Kidney glomerular epithelial cell (primary cell): ENCODE measurements at regions not wholly inside any gene's neighbourhood (a gene's known extent, or its start where the extent isn't known, plus 50 kb on each side); places are given as distances from the start of the nearest gene placed in this dataset.
"Not testable (repeated sequence)": the region's sequence is repeated elsewhere in the genome, so short reads cannot be mapped to it uniquely, and the experiment has no call there.

Experiments
- DNase-seq: peaks from one replicate; lab custom pipeline; 2025; lab: John Stamatoyannopoulos, UW

DNA sequence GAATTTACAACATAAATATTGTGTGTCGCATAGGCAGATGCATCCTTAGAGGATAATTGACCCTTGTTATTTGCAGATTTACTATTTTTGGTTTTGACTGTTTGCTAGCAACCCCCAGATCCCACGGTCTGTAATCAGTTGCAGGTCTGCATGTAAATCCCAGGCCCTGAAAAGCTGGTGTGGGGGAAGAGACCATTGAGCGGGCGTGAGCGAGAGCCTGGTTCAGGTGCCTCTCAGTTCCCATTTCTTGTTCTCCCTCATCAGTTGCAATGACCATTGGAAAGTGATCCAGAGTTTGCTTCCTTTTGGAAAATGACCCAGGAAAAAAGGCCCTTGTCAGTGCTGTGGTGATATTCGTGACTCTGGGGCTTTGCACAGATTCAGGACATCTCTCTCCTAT, 238.9 kb downstream of the UACA start:
- no peak for DNase-seq

DNA sequence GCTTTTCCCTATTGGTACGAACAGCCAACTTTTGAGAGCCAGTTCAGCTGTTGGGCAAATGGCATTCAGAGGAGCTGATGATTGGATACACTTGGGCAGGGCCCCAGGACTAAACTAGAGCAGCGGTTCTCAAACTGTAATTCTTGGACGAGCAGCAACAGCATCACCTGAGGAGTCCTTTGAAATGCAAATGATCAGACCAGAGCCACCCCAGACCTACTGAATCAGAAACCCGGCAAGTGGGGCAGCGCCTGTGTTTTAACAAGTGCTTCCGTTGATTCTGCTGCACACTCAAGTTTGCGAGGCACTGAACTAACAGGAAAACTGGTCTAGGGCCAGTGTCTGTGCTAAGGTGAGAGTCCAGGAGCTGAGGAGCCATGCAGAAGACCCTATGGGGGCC, 239.7 kb downstream of the UACA start:
- no peak for DNase-seq

DNA sequence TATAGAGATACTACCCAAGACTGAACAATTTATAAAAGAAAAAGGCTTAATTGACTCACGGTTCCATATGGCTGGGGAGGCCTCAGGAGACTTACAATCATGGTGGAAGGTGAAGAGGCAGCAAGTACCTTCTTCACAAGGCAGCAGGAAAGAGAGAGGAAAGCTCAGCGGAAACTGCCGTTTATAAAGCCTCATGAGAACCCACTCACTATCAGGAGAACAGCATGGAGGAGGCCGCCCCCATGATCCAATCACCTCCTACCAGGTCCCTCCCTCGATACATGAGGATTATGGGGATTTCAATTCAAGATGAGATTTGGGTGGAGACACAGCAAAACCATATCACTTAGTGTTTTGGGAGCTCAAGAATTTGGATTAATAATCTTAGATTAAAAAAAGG, 240.2 kb downstream of the UACA start:
- DNase-seq, result no peak

DNA sequence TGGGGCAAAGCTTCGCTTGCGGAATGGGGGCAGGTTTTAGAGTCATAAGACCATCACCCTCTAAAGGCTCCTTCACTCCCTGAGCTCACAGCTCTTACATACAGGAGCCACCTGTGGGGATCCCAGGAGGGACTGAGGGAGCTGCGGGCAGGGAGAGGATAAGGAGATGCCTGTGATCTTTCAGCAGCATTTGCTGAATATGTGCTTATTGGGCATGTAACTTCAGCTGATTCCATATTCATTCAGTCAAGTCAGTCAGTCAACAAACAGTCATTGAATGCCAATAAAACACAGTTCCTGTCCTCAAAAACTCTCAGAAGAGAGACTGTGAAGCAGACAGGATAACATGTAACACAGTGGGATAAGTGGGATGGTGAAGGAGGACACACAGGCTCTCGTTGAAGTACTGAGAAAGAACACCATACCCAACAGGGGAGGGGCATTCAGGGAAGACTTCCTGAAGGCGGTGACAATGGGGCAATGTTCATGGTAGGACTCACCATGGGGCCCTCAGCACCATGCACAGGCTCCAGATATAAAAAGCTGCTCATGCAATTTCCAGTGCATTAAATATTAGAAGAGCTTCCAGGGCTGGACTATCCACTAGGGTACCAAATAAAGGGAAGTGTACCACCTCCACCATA, 240.9 kb downstream of the UACA start:
- no peak for DNase-seq

DNA sequence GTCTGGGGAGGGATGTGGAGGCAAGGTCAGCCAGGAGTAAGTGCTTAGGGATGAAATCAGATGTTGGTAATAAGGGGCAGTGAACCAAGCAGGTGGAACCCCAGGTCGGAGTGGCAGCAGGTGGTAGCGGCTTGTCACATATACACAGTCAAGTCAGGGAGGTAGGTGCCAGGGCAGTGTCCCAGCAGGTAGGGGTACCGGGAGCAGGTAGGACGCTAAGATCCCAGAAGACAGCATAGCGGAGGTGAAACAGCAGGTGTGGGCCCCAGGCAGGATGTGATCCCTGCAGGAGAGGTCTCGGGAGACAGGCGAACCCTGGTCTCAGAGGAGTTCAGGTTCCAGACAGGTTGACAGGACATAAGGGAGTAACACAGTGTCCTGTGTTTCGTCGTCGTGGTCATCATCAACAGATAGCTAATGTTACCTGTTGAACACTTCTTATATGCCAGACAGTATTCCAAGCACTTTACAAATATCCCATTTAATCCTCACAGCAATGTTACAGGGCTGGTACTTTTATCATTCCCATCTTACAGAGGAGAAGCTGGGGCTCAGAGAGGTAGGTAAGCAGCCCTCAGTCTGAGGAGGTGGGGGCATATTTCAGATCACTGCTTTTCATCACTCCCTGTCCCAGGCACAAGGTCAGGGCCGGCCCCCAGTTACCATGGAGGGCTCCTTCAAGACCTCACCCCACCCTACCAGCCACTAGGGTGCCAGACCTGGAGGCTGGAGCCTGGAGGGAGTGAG, 241.6 kb downstream of the UACA start:
- DNase-seq, result no peak

DNA sequence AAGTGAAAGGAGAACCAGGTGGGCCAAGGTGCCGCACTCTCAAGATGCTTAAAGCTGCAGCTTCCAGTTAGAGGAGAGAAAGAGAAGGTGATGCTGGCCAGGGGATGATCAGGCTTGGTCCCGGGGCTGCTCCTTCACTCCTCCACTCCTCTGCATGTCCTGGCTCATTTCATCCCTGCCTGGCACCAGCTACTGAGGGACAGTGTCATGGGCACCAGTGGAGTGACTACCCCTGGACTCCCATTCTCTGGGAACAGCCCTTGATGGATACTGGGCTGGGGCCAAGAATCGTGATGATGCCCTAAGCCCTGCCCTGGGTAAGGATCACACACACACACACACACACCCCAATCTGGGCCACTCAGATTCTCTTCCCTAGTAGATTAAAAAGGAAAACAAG, 243.7 kb downstream of the UACA start:
- no peak for DNase-seq

DNA sequence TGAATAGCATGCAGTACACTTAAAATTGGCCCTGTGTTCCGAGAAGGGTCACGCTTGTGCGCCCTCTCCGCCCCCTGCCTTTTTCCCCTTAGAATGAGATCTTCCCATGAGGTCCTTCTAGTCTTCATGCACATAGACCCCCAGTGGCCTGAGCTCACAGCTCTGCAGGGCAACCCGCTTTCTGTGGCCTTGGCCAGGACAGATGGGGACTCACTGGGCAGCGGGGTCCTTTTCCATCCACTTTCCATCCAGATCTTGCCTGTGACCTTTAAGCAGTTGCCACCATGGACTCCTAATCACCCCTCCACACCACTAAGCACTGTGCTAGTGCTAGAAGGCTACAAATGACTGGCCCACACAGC, 244.4 kb downstream of the UACA start:
- DNase-seq, result no peak

DNA sequence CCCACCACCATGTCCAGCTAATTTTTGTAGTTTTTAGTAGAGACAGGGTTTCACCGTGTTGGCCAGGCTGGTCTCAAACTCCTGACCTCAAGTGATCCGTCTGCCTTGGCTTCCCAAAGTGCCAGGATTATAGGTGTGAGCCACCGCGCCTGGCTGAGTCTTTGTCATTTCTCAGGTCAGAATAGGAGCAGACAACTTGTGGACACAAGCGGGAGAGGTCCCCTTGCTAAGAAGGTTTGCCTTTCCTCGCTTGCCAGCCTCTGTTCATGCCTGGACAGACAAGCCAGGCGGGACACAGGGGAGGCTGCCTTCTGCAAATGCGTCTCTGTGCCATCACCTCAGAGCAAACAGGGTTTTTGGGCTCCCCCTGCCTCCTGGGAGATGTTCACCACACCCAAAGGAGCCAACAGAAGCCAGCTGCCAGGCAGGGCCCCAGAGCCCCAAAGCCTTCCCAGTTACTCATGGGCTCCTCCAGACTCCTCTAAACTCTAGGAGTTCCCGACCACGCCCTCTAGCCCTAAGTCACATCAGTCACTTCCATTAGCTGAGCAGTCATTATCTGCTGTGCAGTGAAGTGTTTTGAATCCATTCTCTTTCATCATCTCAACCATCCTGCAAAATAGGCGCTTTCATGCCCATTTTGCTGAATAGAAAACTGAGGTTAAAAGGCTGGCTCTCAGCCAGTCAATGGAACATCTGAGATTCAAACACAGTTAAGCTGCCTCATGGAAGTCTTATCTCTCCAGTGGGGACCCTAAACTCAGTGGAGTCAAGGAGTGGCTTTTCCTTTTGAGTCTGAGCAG, 245.0 kb downstream of the UACA start:
- DNase-seq, result no peak

DNA sequence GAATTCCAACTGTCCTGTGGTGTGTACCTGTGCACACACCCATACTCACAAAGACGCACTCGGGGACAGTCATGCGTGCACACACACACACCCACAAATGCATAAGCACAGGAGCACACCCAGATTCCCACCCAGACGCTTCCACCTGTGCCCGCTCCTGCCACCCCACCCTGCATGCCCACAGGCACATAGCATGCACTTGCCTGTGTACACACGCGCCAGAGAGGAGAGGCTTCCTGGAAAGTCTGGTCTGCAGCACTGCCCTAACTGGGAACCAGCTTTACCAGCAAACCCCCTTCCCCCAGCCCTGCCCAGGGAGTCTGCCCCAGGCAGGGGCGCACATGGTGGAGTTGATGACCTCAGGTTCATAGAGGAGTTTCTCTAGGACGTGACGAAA, 246.2 kb downstream of the UACA start:
- DNase-seq, result no peak

DNA sequence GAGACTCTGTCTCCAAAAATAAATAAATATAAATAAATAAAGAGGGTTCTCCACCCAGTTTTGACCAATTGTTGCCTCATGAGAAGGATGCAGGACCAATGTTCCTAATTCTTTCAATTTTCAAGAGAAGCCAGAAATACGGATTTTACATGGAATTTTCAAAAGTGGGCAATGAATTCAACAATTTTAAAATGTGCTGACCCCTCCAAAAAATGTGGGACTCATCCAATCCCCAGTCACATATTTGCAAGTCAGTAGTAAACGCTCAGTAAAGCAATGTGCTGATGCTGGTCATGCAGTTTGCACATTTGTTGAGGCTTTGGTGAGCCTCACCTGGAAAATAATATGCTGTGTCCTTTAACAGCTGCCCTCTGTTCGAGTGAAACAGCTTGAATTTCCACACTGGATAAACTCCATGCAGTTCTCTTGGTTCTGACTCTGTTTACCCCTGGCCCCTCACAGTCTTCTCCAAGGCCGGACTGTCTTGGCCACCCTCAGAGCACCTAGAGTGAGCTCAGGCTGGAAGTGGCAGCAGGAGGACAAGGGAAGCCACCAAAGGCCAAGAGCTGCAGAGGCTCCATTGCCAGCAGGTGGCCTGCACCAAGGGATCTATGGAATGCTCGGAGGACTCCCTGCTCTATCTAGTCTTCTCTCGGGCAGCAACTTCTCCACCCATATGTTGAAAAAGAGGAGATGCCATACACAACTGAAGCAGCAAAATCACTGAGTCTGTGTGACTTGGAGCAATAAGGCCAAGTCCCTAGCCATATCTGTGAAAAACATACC, 246.8 kb downstream of the UACA start:
- DNase-seq, result no peak

DNA sequence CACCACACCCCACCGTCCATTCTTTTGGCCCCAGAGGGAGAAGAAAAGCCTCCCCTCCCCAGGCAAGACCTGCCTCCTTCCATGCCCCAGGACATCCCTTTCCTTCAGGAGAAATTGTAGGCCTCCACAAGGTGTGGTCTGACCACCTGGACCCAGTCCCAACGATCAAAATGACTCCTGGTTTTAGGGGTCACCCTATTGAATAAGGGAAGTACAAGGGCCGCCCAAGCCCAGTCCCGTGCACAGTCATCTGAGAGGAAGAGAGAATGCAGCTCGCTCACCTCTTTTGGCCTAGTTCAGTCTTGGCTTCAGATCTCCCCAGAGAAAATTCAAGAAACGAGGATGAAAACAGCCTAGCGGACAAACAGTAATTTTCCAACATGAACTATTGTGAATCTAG, 249.1 kb downstream of the UACA start:
- no peak for DNase-seq

DNA sequence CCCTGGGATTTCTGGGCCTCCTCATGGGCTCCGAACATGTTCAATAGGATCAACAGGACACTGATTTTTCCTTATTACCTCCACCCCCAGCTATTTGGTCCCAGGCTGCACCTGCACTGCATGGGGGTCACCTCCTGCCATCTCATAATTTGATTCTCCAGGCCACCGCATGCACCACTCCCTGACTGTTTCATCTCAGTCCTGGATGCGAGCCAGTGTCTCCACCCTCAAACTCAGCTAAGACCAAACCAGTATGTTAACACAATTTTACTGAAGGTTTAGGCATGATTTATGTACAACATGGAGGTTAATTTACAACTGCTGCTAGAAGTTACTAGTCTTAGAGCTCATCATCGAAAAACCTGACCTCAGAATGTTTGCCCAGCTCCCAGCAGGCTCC, 249.5 kb downstream of the UACA start:
- DNase-seq, result no peak

DNA sequence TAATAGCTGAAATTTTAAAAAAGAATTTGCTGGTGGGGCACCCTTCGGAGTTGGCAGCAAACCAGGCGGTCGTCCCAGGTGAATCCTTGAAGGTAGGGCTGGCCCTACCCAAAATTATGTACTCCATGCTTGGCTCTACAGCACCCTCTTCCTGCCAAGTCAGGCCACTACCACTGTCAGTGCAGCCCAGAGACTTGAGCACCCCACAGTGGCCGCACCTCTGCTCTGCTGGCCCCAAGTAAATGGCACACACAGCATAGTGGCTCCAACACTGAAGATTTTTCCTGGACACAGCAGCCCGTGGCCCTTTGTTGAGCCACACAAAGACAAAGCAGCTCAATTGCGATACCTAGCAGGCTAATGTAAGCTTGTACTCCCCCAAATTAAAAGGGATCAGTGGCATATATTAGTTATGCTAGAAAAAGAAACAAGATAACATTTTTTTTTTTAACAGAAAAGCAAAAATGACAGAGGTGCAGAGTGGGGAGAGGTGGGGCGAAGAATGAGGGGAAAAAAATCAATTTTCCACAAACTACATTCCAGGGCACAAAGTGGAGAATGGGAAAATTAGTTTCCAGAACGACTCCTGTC, 250.5 kb downstream of the UACA start:
- DNase-seq, result peak; percentile 15

DNA sequence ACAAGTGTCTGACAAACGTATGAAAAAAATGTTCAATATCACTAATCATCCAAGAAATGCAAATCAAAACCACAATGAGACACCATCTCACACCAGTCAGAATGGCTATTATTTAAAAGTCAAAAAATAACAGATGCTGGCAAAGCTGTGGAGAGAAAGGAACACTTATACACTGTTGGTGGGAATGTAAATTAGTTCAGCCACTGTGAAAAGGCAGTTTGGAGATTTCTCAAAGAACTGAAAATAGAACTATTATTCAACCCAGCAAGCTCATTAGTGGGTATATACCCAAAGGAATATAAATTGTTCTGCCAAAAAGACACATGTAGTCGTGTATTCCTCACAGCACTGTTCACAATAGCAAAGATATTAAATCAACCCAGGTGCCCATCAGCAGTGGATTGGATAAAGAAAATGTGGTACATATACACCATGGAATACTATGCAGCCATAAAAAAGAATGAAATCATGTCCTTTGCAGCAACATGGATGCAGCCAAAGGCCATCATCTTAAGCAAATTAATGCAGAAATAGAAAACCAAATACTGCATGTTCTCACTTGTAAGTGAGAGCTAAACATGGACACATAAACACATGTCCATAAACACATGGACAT, 251.3 kb downstream of the UACA start:
- not testable (repeated sequence) for DNase-seq

DNA sequence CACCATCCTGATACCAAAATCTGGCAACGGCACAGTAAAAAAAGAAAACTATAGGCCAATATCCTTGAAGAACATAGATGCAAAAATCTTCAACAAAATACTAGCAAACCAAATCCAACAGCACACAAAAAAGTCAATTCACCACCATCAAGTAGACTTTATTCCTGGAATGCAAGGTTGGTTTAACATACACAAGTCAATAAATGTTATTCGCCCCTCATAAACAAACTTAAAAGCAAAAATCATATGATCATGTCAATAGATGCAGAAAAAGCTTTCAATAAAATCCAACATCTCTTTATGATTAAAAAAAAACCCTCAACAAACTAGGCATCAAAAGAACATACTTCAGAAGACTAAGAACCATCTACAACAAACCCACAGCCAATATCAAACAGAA, 252.9 kb downstream of the UACA start:
- DNase-seq, result no peak

DNA sequence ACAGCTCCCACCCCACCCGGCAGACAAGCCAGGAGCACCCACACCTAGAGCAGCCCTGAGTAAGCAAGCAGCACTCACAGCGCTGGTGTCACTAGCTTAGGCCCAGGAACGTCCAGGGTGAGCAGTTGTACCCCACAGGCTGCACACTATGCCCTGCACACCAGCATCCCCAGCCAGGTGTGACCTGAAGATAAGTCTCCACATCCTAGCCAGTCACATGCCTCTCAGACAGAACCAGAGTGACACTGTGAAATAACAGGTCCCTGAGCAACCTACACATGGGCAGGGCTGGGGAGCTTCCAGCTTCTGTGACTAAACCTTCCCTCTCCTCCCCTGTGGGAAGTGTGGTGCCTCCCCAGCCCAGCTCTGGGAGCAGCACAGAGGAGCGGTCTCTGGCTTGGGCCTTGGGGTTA, 253.6 kb downstream of the UACA start:
- DNase-seq, result no peak

DNA sequence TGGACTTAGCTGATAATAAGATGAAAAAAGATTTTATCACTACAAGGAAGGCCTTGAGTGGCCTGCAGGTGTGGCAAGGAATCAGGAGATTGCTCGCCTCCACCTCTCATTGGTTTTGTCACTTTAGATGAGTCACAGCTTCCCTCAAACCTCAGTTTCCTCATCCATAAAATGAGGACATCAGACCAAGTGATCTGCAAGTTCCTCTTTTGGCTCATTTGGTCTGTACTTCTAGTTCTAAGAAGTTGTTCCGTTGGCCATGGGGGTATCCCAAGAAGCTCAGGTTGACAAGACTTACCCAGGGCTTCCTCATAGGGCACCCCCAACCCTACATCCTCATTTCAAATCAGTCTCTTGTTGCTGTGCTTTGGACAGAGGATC, 254.1 kb downstream of the UACA start:
- no peak for DNase-seq

DNA sequence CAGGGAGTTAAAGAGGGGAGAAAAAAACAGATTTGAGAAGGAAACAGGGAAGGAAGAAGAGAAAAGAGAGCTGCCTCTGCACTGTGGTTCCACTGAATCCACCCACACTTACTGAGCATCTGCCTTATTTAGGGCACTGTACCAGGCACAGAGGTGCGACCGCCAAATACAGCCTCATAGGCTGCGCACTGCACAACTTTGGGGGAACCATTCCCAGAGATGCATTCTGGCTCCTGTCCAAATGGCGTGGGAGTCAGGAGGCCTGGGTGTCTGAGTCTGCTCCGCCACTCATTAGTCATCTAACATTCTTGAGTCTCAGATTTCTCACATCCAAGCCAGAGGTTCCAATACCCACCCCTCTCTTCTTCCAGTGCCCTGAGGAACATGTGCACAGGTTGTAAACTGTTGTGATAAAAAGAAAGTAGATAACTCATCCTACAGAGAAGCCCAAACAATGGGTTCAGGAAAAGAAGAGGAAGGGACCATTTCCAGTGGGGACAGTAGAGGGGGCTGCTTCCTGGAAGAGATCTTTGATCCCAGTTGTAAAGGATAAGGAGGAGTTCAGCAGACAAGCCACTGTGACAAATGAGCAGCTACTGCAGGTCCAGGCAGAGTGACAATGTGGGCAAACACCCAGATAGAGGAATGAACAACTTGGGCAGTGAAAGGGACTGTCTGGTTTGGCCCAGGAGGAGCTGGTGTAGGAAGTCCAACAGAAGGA, 254.6 kb downstream of the UACA start:
- DNase-seq, result peak; percentile 94

DNA sequence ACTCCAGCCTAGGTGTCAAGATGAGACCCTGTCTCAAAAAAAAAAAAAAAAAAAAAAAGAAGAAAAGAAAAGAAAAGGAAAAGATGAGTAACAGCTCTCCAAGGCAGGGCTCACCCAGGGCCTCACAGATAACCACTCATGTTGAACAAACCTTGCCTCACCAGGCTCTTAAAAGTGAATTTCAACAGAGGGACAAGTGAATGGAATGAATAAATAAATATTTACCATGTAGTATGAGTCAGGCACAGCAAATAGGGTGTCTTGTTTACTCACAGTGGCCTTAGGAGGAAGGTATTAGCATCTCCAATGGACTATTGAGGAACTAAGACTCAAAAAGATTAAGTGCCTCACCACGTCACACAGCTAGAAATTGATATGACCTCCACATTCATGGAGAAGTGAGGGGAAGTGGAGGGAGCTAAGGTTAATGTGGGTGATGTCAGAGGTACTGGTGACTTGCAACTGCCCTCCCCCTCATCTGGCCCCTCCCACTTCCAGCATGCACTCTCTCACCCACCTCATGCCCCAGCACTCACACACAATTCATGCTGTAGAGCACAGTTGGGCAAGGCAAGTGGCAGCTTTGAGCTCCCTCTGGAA, 255.5 kb downstream of the UACA start:
- peak; percentile 95 for DNase-seq
